ENCODE measurements at regions not wholly inside any gene's neighbourhood (a gene's known extent, or its start where the extent isn't known, plus 50 kb on each side); places are given as distances from the start of the nearest gene placed in this dataset.

DNA sequence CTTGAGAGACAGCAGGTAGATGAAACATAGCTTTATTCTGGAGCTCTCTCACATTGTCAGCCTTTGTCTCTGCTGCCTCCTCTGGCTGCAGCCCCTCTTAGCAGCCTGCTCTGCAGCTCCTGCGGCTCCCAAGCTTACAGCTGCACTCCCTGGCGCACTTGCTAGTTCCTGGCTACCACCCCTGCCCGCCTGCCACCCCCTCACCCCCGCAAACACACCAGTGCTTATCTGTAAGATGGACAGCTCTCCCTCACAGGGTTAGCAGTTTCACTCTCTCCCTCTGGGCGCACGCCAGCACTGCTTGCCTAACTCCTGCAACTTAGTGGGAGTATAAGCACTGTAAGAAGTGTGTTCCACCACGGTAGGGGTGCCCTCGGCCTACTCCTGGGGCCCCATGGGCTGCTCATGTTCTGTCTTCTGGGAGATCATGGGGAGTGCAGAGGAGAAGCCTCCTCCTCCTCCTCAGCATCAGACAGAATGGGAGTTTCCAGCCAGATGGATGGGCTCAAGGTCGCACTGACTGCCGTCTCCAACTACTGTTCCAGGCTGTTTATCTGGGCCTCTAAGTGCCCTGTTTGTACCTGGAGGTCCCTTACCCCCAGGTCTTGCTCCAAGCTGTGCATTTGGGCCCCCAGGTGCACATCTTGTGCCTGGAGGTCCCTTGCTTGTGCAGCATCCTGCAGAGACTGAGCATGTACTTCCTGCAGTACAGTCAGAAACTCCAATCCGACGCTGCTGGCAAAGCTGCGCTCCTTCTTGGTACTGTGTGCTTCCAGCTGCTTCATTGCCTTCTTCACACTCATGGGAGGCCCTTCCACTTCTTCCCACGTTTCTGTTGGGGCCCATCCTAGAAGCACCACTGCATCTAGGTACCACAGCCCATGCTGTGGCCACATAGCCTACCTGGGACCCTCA is 1388.1 kb downstream of the AMY1C start:
- H3K27ac ChIP-seq (ENCODE audit: low read length): no peak overlapping the region
- H3K4me3 ChIP-seq (ENCODE audit: low read length in 2 of 2): no peak overlapping the region
- no peak overlapping the region for H3K9ac ChIP-seq (ENCODE audit: low read length in 2 of 2)
- H3K27me3 ChIP-seq (ENCODE audit: control insufficient read depth in 1 of 2, insufficient read depth in 2 of 2, low read length in 2 of 2): no peaks in the 10 kb centered on the region
- H3K4me1 ChIP-seq (ENCODE audit: control insufficient read depth, insufficient read depth, low read length): no peaks in the 10 kb centered on the region
- H3K36me3 ChIP-seq (ENCODE audit: control insufficient read depth in 2 of 2, insufficient read depth in 2 of 2, low read length in 2 of 2): no peaks in the 10 kb centered on the region
- H3K9me3 ChIP-seq (ENCODE audit: control insufficient read depth in 2 of 2, low read length in 2 of 2): no peaks in the 10 kb centered on the region

DNA sequence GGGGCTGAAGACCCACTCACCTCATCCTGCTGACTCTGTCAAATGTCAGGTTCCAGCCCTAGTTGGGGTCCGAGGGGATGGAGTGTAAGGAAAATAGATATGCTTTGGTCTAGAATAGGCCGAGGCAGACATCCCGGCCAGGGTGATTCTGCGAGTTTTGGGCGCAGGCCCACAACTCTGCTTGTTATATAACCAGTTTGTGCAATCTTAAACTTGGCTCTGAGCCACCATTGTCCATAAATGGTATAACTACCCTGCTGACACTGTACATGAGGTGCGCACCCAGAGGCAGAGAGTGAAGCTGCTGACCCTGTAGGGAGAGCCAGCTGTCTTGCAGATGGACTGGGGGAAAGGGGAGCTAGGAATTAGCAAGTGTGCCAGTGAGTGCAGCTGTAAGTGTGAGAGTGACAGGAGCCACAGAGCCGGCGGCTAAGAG is 1388.8 kb downstream of the AMY1C start:
- no peak overlapping the region for H3K9ac ChIP-seq (ENCODE audit: low read length in 2 of 2)
- H3K27ac ChIP-seq (ENCODE audit: low read length): no peak overlapping the region
- H3K4me3 ChIP-seq (ENCODE audit: low read length in 2 of 2): no peak overlapping the region
- H3K27me3 ChIP-seq (ENCODE audit: control insufficient read depth in 1 of 2, insufficient read depth in 2 of 2, low read length in 2 of 2): no peaks in the 10 kb centered on the region
- H3K4me1 ChIP-seq (ENCODE audit: control insufficient read depth, insufficient read depth, low read length): no peaks in the 10 kb centered on the region
- H3K9me3 ChIP-seq (ENCODE audit: control insufficient read depth in 2 of 2, low read length in 2 of 2): no peaks in the 10 kb centered on the region
- no peaks in the 10 kb centered on the region for H3K36me3 ChIP-seq (ENCODE audit: control insufficient read depth in 2 of 2, insufficient read depth in 2 of 2, low read length in 2 of 2)

GRCh38 chr1:105172788-105173187 is 1423.1 kb downstream of the AMY1C start:
- H3K4me3 ChIP-seq (ENCODE audit: low read length in 2 of 2): no peak overlapping the region
- no peaks in the 10 kb centered on the region for H3K27me3 ChIP-seq (ENCODE audit: control insufficient read depth in 1 of 2, insufficient read depth in 2 of 2, low read length in 2 of 2)
- H3K4me1 ChIP-seq (ENCODE audit: control insufficient read depth, insufficient read depth, low read length): no peaks in the 10 kb centered on the region
- H3K9ac ChIP-seq (ENCODE audit: low read length in 2 of 2): no peak overlapping the region
- H3K9me3 ChIP-seq (ENCODE audit: control insufficient read depth in 2 of 2, low read length in 2 of 2): no peaks in the 10 kb centered on the region
- no peaks in the 10 kb centered on the region for H3K36me3 ChIP-seq (ENCODE audit: control insufficient read depth in 2 of 2, insufficient read depth in 2 of 2, low read length in 2 of 2)
- H3K27ac ChIP-seq (ENCODE audit: low read length): no peak overlapping the region

DNA sequence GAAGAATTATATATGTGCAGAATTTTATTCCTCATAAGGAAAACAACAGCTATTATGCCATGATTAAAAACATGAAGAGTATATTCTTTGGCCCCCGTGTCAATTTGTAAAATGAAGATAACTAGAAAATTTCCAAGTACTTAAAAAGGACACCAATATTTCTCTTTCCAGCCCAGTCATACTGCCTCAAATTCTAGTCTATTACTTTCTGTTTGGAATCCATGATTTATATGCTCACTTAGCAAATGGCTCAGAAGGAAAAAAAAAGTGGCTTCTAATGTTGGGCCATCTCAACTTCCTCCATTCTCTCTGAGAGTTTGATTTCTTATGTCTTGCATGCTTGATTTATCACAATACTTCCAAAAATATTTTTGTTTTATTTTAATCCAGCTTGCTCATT is 1431.1 kb downstream of the AMY1C start:
- H3K36me3 ChIP-seq (ENCODE audit: control insufficient read depth in 2 of 2, insufficient read depth in 2 of 2, low read length in 2 of 2): no peaks in the 10 kb centered on the region
- H3K9me3 ChIP-seq (ENCODE audit: control insufficient read depth in 2 of 2, low read length in 2 of 2): no peaks in the 10 kb centered on the region
- no peaks in the 10 kb centered on the region for H3K27me3 ChIP-seq (ENCODE audit: control insufficient read depth in 1 of 2, insufficient read depth in 2 of 2, low read length in 2 of 2)
- no peaks in the 10 kb centered on the region for H3K4me1 ChIP-seq (ENCODE audit: control insufficient read depth, insufficient read depth, low read length)
- H3K9ac ChIP-seq (ENCODE audit: low read length in 2 of 2): no peak overlapping the region
- no peak overlapping the region for H3K27ac ChIP-seq (ENCODE audit: low read length)
- no peak overlapping the region for H3K4me3 ChIP-seq (ENCODE audit: low read length in 2 of 2)

DNA sequence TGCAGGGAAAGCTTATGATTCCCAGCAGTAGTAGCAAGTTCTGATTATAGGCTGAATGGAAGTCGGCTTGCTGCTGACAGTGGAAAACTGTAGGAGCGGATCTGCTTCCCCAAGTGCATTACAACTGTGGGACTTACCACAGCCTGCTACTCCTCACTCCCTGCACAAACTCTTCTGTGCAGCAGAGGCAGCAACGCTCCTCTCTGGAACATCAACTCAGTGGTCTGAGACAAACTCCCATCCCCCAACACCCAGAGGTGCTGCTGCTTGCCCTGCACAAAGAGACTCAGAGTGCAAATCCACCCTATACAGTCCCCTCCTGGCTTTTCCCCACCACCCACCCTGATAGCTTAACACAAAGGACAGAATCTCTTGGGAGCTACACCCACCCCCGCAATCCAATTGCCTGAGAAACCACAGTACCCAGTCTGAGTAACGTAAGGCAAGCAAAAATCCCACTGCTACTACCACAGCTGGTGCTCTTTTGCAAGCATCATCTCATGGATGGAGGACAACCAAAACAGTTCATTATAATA is 1455.2 kb downstream of the AMY1C start:
- Histone ChIP-seq H3K4me1 (ENCODE audit: control insufficient read depth, insufficient read depth, low read length) (no peaks in the 10 kb centered on the region), H3K36me3 (ENCODE audit: control insufficient read depth in 2 of 2, insufficient read depth in 2 of 2, low read length in 2 of 2) (no peaks in the 10 kb centered on the region)

DNA sequence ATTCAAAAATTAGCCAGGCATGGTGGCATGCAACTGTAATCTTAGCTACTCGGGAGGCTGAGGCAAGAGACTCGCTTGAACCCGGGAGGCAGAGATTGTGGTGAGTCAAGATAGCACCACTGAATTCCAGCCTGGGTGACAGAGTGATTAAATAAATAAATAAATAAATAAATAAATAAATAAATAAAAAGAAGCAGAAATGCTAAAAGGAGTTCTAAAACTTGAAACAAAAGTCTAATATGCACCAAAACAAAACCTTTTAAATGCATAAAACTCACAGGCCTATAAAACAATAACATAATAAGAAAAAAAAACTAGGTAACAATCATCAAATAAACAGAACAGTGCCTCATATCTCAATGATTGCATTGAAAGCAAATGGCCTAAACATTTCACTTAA is 1458.9 kb downstream of the AMY1C start:
- H3K4me3 ChIP-seq (ENCODE audit: low read length in 2 of 2): no peak overlapping the region
- H3K9ac ChIP-seq (ENCODE audit: low read length in 2 of 2): no peak overlapping the region
- H3K36me3 ChIP-seq (ENCODE audit: control insufficient read depth in 2 of 2, insufficient read depth in 2 of 2, low read length in 2 of 2): no peaks in the 10 kb centered on the region
- no peaks in the 10 kb centered on the region for H3K27me3 ChIP-seq (ENCODE audit: control insufficient read depth in 1 of 2, insufficient read depth in 2 of 2, low read length in 2 of 2)
- H3K9me3 ChIP-seq (ENCODE audit: control insufficient read depth in 2 of 2, low read length in 2 of 2): peaks cover 0 to 3% of the 10 kb centered on the region in 2 donors
- H3K27ac ChIP-seq (ENCODE audit: low read length): no peak overlapping the region
- no peaks in the 10 kb centered on the region for H3K4me1 ChIP-seq (ENCODE audit: control insufficient read depth, insufficient read depth, low read length)

More for the DNA sequence above, 1455.2 kb downstream of the AMY1C start:
- Histone ChIP-seq H3K27me3 (ENCODE audit: control insufficient read depth in 1 of 2, insufficient read depth in 2 of 2, low read length in 2 of 2) (no peaks in the 10 kb centered on the region), H3K4me3 (ENCODE audit: low read length in 2 of 2) (no peak overlapping the region), H3K27ac (ENCODE audit: low read length) (no peak overlapping the region), H3K9ac (ENCODE audit: low read length in 2 of 2) (no peak overlapping the region), H3K9me3 (ENCODE audit: control insufficient read depth in 2 of 2, low read length in 2 of 2) (peaks cover 0 to 3% of the 10 kb centered on the region in 2 donors)

- Histone ChIP-seq H3K36me3 (ENCODE audit: control insufficient read depth in 2 of 2, insufficient read depth in 2 of 2, low read length in 2 of 2) (no peaks in the 10 kb centered on the region), H3K9ac (ENCODE audit: low read length in 2 of 2) (no peak overlapping the region), H3K27me3 (ENCODE audit: control insufficient read depth in 1 of 2, insufficient read depth in 2 of 2, low read length in 2 of 2) (no peaks in the 10 kb centered on the region), H3K27ac (ENCODE audit: low read length) (no peak overlapping the region), H3K4me1 (ENCODE audit: control insufficient read depth, insufficient read depth, low read length) (no peaks in the 10 kb centered on the region), H3K4me3 (ENCODE audit: low read length in 2 of 2) (no peak overlapping the region), H3K9me3 (ENCODE audit: control insufficient read depth in 2 of 2, low read length in 2 of 2) (peaks cover 0 to 2% of the 10 kb centered on the region in 2 donors)
Measured at GRCh38 chr1:105210747-105211146, 1461.0 kb downstream of the AMY1C start.

- Histone ChIP-seq H3K9ac (ENCODE audit: low read length in 2 of 2) (no peak overlapping the region), H3K9me3 (ENCODE audit: control insufficient read depth in 2 of 2, low read length in 2 of 2) (no peaks in the 10 kb centered on the region), H3K27ac (ENCODE audit: low read length) (no peak overlapping the region), H3K27me3 (ENCODE audit: control insufficient read depth in 1 of 2, insufficient read depth in 2 of 2, low read length in 2 of 2) (no peaks in the 10 kb centered on the region), H3K4me1 (ENCODE audit: control insufficient read depth, insufficient read depth, low read length) (no peaks in the 10 kb centered on the region), H3K36me3 (ENCODE audit: control insufficient read depth in 2 of 2, insufficient read depth in 2 of 2, low read length in 2 of 2) (no peaks in the 10 kb centered on the region), H3K4me3 (ENCODE audit: low read length in 2 of 2) (no peak overlapping the region)
Measured at GRCh38 chr1:105231378-105231777, 1481.7 kb downstream of the AMY1C start.

- Histone ChIP-seq H3K9me3 (ENCODE audit: control insufficient read depth in 2 of 2, low read length in 2 of 2) (no peaks in the 10 kb centered on the region), H3K36me3 (ENCODE audit: control insufficient read depth in 2 of 2, insufficient read depth in 2 of 2, low read length in 2 of 2) (no peaks in the 10 kb centered on the region), H3K4me1 (ENCODE audit: control insufficient read depth, insufficient read depth, low read length) (no peaks in the 10 kb centered on the region), H3K27ac (ENCODE audit: low read length) (no peak overlapping the region), H3K4me3 (ENCODE audit: low read length in 2 of 2) (no peak overlapping the region), H3K9ac (ENCODE audit: low read length in 2 of 2) (no peak overlapping the region), H3K27me3 (ENCODE audit: control insufficient read depth in 1 of 2, insufficient read depth in 2 of 2, low read length in 2 of 2) (no peaks in the 10 kb centered on the region)
Measured at GRCh38 chr1:105243411-105243810, 1493.7 kb downstream of the AMY1C start.

GRCh38 chr1:105243969-105244368 is 1494.3 kb downstream of the AMY1C start:
- H3K36me3 ChIP-seq (ENCODE audit: control insufficient read depth in 2 of 2, insufficient read depth in 2 of 2, low read length in 2 of 2): no peaks in the 10 kb centered on the region
- H3K4me1 ChIP-seq (ENCODE audit: control insufficient read depth, insufficient read depth, low read length): no peaks in the 10 kb centered on the region
- H3K4me3 ChIP-seq (ENCODE audit: low read length in 2 of 2): no peak overlapping the region
- H3K27me3 ChIP-seq (ENCODE audit: control insufficient read depth in 1 of 2, insufficient read depth in 2 of 2, low read length in 2 of 2): no peaks in the 10 kb centered on the region
- H3K9ac ChIP-seq (ENCODE audit: low read length in 2 of 2): no peak overlapping the region
- no peaks in the 10 kb centered on the region for H3K9me3 ChIP-seq (ENCODE audit: control insufficient read depth in 2 of 2, low read length in 2 of 2)
- H3K27ac ChIP-seq (ENCODE audit: low read length): no peak overlapping the region

GRCh38 chr1:105254906-105255305 is 1505.2 kb downstream of the AMY1C start:
- Histone ChIP-seq H3K27ac (ENCODE audit: low read length) (no peak overlapping the region), H3K27me3 (ENCODE audit: control insufficient read depth in 1 of 2, insufficient read depth in 2 of 2, low read length in 2 of 2) (no peaks in the 10 kb centered on the region), H3K4me3 (ENCODE audit: low read length in 2 of 2) (no peak overlapping the region), H3K9me3 (ENCODE audit: control insufficient read depth in 2 of 2, low read length in 2 of 2) (no peaks in the 10 kb centered on the region), H3K9ac (ENCODE audit: low read length in 2 of 2) (no peak overlapping the region), H3K36me3 (ENCODE audit: control insufficient read depth in 2 of 2, insufficient read depth in 2 of 2, low read length in 2 of 2) (no peaks in the 10 kb centered on the region), H3K4me1 (ENCODE audit: control insufficient read depth, insufficient read depth, low read length) (no peaks in the 10 kb centered on the region)

All from stomach smooth muscle (tissue), 2 donors.